Lung (tissue), 11 donors: ENCODE measurements at regions not wholly inside any gene's neighbourhood (a gene's known extent, or its start where the extent isn't known, plus 50 kb on each side); places are given as distances from the start of the nearest gene placed in this dataset.
A peak's percentile ranks its signal among the peaks of the same experiment; 100 is the strongest.

Experiments used
- ATAC-seq: fragments of 200-7000 bp; cut with Tn5 transposase; one replicate; pipeline ENCODE4 v1.9.1; 2020; ENCODE audit warnings: moderate number of reproducible peaks; ENCODE audit not compliant: insufficient read depth, low FRiP score
- DNase-seq, 3 donors: peaks; one replicate each; pipeline ENCODE4 v3.0.0-alpha.2; 2013 to 2017
- H3K27ac ChIP-seq, 2 donors: one replicate each; pipeline ENCODE4 v1.5.1; 2013; ENCODE audit warnings: mild to moderate bottlenecking in 2 of 2, moderate library complexity in 2 of 2, control low read depth in 1 of 2, inconsistent platforms in 1 of 2, low read depth in 1 of 2, low read length in 1 of 2
- H3K27me3 ChIP-seq, 3 donors: one replicate each; pipeline ENCODE4 v1.5.1; 2013; ENCODE audit warnings: low read length in 2 of 3; ENCODE audit not compliant: control insufficient read depth in 3 of 3, insufficient read depth in 3 of 3
- H3K36me3 ChIP-seq, 4 donors: one replicate each; pipeline ENCODE4 v1.5.1; 2013; ENCODE audit warnings: low read length in 4 of 4, mild to moderate bottlenecking in 1 of 4, moderate library complexity in 1 of 4; ENCODE audit not compliant: control insufficient read depth in 4 of 4, insufficient read depth in 4 of 4
- H3K4me1 ChIP-seq, 5 donors: one replicate each; pipeline ENCODE4 v1.5.1; 2013; ENCODE audit warnings: low read length in 5 of 5, mild to moderate bottlenecking in 2 of 5, moderate library complexity in 1 of 5; ENCODE audit not compliant: control insufficient read depth in 5 of 5, insufficient read depth in 5 of 5
- H3K4me3 ChIP-seq: one replicate; pipeline ENCODE4 v1.5.1; 2013; ENCODE audit warnings: mild to moderate bottlenecking, control low read depth, moderate library complexity
- H3K9ac ChIP-seq, 2 donors: one replicate each; pipeline ENCODE4 v1.5.1; 2013; ENCODE audit warnings: low read length in 2 of 2, control low read depth in 1 of 2; ENCODE audit not compliant: insufficient read depth in 1 of 2
- H3K9me3 ChIP-seq, 4 donors: one replicate each; pipeline ENCODE4 v1.5.1; 2013; ENCODE audit warnings: low read length in 3 of 4, mild to moderate bottlenecking in 1 of 4, moderate library complexity in 1 of 4; ENCODE audit not compliant: control insufficient read depth in 4 of 4, insufficient read depth in 3 of 4
- WGBS, 2 donors: extraction: QIAGEN DNeasy Blood & Tissue Kit; methylation state at CpG; one replicate each; pipeline ENCODE4 v1.1.7; 2013; 5-methylcytosine and 5-hydroxymethylcytosine counted together
- TF ChIP-seq, protein P1 (sequence below): IDR thresholded peaks from 2 replicates; pipeline ENCODE4 v1.5.1; 2012; ENCODE audit warnings: mild to moderate bottlenecking; ENCODE audit errors: control extremely low read depth, extremely low read depth
- donor health status: control.
- donor health status: control.
- donor health status: Bipolar disorder and iron deficiency.
- donor health status: healthy.
- donor health status: DM: yes; HTN: yes; CAD: no.

DNA sequence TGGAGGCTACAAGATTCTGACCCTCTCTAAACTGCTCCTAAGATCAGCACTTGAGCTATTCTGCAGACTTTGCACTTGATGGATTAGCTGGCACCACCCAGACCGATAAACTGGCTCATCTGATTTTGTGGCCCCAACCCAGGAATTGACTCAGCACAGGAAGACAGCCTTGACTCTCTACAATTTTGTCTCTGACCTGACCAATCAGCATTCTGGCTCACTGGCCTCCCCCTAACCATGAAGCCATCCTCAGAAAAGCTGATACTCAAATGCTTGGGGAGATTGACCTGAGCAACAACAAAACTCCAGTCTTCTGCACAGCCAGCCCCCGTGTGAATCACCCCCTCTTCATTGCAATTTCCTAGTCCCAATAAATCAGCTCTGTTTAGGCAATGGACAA, 195.4 kb upstream of the PPP1R2C start:
- Histone ChIP-seq H3K9ac (no peak overlapping the region), H3K9me3 (no peaks in the 10 kb centered on the region), H3K27me3 (peaks cover 0 to 2% (median 0%) of the 10 kb centered on the region in 3 donors), H3K27ac (no peak overlapping the region), H3K36me3 (no peaks in the 10 kb centered on the region), H3K4me3 (no peak overlapping the region), H3K4me1 (no peaks in the 10 kb centered on the region)
- no peak for DNase-seq
- TF ChIP-seq, protein P1, sequence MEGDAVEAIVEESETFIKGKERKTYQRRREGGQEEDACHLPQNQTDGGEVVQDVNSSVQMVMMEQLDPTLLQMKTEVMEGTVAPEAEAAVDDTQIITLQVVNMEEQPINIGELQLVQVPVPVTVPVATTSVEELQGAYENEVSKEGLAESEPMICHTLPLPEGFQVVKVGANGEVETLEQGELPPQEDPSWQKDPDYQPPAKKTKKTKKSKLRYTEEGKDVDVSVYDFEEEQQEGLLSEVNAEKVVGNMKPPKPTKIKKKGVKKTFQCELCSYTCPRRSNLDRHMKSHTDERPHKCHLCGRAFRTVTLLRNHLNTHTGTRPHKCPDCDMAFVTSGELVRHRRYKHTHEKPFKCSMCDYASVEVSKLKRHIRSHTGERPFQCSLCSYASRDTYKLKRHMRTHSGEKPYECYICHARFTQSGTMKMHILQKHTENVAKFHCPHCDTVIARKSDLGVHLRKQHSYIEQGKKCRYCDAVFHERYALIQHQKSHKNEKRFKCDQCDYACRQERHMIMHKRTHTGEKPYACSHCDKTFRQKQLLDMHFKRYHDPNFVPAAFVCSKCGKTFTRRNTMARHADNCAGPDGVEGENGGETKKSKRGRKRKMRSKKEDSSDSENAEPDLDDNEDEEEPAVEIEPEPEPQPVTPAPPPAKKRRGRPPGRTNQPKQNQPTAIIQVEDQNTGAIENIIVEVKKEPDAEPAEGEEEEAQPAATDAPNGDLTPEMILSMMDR, result no peak
- WGBS, 2 donors, result 76 to 98% methylated on average over 2 of the region's 2 CpGs
- no peak for ATAC-seq

DNA sequence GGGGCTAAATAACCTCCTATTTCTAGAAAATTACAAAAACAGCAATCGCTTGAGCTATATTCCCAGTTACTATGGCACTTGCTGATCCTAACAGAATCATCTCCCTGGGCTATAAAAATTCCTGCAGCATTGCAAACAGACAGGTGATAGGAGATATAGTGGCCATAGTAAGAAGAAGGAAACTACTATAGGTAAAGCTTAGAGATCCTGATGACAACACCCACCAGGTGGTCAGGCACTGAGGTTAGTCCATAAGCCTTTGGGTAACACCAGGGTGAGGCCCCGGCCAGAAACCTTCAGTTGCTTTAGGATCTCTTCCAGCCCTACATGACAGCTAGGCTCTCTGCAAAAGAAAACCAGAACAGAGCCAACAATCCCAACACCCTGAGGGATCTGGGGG, 197.9 kb upstream of the PPP1R2C start:
- Histone ChIP-seq H3K27me3 (peaks cover 0 to 3% (median 0%) of the 10 kb centered on the region in 3 donors), H3K36me3 (no peaks in the 10 kb centered on the region), H3K9ac (no peak overlapping the region), H3K9me3 (no peaks in the 10 kb centered on the region), H3K4me3 (no peak overlapping the region), H3K27ac (no peak overlapping the region), H3K4me1 (no peaks in the 10 kb centered on the region)
- ATAC-seq, result no peak
- DNase-seq, result no peak
- WGBS, 2 donors, result 91 to 96% methylated on average over 2 of the region's 2 CpGs
- TF ChIP-seq, protein P1, result no peak

GRCh38 chrX:42976746-42977366, 198.9 kb upstream of the PPP1R2C start:
- Histone ChIP-seq H3K4me1 (no peaks in the 10 kb centered on the region), H3K27ac (no peak overlapping the region), H3K36me3 (no peaks in the 10 kb centered on the region), H3K4me3 (no peak overlapping the region), H3K27me3 (peaks cover 0 to 3% (median 0%) of the 10 kb centered on the region in 3 donors), H3K9me3 (no peaks in the 10 kb centered on the region), H3K9ac (no peak overlapping the region)
- DNase-seq (peak in 1 of 3 donors; percentile 4), ATAC-seq (no peak)
- 26 to 38% methylated on average over 2 of the region's 2 CpGs for WGBS, 2 donors
- TF ChIP-seq, protein P1, result no peak
